Dendritic cell treated with granulocyte-macrophage colony-stimulating factor and Interleukin-4, amounts not matched to agents 40 ng/mL and 50 ng/mL, for 4 days (primary cell): ENCODE measurements at regions not wholly inside any gene's neighbourhood (a gene's known extent, or its start where the extent isn't known, plus 50 kb on each side); places are given as distances from the start of the nearest gene placed in this dataset.

Experiments used
- H3K27ac Mint-ChIP-seq: one replicate; pipeline ENCODE4 v1.8.0; 2022; ENCODE audit warnings: mild to moderate bottlenecking, mixed read lengths
- H3K27me3 Mint-ChIP-seq: one replicate; pipeline ENCODE4 v1.8.0; 2022; ENCODE audit warnings: mild to moderate bottlenecking, mixed read lengths
- H3K36me3 Mint-ChIP-seq: one replicate; pipeline ENCODE4 v1.8.0; 2022; ENCODE audit warnings: low read depth, mixed read lengths
- H3K4me1 Mint-ChIP-seq: one replicate; pipeline ENCODE4 v1.8.0; 2022; ENCODE audit warnings: low read depth, mixed read lengths
- H3K4me3 Mint-ChIP-seq: one replicate; pipeline ENCODE4 v1.8.0; 2022; ENCODE audit warnings: mild to moderate bottlenecking, moderate library complexity, mixed read lengths
- H3K9me3 Mint-ChIP-seq: one replicate; pipeline ENCODE4 v1.8.0; 2022; ENCODE audit warnings: mixed read lengths
- intact Hi-C: fragments of 100-400 bp; cut with micrococcal nuclease; formaldehyde crosslinking; loops from one replicate; pipeline ENCODE4 v1.15.0; 2022

DNA sequence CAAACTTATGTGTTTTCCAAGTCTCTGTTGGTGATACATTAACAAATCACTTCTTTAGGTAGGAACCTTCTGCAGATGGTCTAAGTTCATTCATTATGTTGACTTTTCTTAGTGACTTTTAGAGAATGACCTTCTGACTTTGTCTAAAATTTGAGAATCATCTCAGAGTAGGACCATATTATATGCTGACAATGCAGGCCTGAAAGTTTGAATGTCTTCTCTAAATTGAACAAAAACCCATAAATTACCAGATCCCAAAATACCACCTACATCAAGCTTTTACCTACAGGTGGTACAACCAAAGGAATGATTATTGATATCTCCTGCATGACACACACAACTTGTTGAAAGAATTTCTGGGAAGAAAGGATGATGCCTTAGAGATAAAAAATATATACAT is 191.5 kb downstream of the SOD2 start:
- no peak overlapping the region for H3K4me3 Mint-ChIP-seq
- H3K9me3 Mint-ChIP-seq: no peaks in the 10 kb centered on the region
- H3K36me3 Mint-ChIP-seq: no peaks in the 10 kb centered on the region
- intact Hi-C loops: no loop called here
- H3K27ac Mint-ChIP-seq: no peak overlapping the region
- H3K27me3 Mint-ChIP-seq: peaks cover 2% of the 10 kb centered on the region
- no peaks in the 10 kb centered on the region for H3K4me1 Mint-ChIP-seq

DNA sequence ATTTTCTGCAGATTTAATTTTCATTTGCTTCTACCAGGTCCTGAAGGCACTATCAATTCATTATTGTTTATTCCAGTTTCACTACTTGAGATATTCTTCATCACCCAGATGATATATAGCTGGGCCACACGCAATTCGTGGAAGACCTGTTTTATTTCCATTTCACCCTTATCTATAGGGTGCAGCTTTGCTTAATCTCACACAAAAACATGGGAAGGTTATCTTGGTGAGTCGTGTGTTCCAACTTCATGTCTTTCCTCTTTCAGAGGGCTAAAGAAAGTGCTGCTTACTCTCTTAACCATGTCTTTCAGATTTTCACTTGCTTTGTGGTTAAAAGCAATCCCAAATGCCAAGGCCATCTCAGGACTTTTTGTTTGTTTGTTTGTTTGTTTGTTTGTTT is 194.0 kb downstream of the SOD2 start:
- Mint-ChIP-seq H3K36me3 (no peaks in the 10 kb centered on the region), H3K4me1 (no peaks in the 10 kb centered on the region), H3K27ac (no peak overlapping the region), H3K27me3 (peaks cover 2% of the 10 kb centered on the region), H3K4me3 (no peak overlapping the region), H3K9me3 (no peaks in the 10 kb centered on the region)
- intact Hi-C loops: no loop called here

DNA sequence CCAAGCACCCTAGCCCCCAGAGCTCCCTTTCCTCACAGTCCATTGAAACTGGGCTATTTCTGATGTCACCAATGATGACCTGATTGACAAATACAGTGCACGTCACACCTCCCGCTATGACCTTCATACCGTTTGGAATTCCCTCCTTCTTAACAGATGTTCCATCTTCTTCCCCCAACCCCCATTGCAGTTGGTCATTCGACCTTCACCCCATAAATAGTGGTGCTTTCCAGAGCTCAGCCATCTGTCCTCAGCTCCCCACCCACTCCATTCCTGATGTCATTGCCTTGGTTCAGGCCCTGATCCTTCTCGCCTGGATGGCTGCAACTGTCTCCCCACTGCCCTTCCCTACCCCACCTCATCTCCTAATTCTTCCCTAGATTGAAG is 198.5 kb downstream of the SOD2 start:
- Mint-ChIP-seq H3K27me3 (peaks cover 2% of the 10 kb centered on the region), H3K36me3 (no peaks in the 10 kb centered on the region), H3K27ac (no peak overlapping the region), H3K9me3 (no peaks in the 10 kb centered on the region), H3K4me3 (no peak overlapping the region), H3K4me1 (no peaks in the 10 kb centered on the region)
- intact Hi-C loops: no loop called here

DNA sequence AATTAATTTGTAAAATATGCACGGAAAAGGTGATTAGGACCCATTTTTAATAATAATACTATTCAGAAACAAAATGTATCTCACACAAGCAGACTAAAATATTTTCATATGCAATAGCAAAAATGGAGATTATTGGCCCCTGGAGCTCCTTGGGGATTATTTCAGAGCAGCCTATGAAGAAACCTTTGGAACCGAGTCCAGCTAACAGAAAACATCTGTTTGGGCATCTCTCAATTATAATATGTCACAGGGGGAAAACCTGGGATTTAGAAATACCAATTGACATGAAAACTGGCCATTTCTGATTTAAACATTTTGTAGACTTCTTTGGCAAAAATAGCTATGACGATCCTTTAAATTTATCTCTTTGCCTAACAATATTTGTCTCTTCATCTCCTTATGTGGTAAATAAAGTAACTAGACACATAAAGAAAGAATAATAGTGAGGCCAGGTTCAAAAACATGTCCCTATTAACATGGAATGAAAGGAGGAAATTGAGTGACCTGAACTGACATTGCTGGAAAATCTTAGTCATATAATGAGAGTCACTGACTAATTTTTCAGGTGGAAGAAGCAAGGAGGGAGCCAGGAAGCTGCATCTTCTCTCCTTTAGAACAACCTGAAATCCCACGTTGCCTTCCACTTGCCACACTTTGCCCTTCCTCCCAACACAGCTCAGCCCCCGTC is 199.0 kb downstream of the SOD2 start:
- no peak overlapping the region for H3K27ac Mint-ChIP-seq
- H3K4me1 Mint-ChIP-seq: no peaks in the 10 kb centered on the region
- H3K4me3 Mint-ChIP-seq: no peak overlapping the region
- intact Hi-C loops: no loop called here
- no peaks in the 10 kb centered on the region for H3K36me3 Mint-ChIP-seq
- peaks cover 2% of the 10 kb centered on the region for H3K27me3 Mint-ChIP-seq
- H3K9me3 Mint-ChIP-seq: no peaks in the 10 kb centered on the region

DNA sequence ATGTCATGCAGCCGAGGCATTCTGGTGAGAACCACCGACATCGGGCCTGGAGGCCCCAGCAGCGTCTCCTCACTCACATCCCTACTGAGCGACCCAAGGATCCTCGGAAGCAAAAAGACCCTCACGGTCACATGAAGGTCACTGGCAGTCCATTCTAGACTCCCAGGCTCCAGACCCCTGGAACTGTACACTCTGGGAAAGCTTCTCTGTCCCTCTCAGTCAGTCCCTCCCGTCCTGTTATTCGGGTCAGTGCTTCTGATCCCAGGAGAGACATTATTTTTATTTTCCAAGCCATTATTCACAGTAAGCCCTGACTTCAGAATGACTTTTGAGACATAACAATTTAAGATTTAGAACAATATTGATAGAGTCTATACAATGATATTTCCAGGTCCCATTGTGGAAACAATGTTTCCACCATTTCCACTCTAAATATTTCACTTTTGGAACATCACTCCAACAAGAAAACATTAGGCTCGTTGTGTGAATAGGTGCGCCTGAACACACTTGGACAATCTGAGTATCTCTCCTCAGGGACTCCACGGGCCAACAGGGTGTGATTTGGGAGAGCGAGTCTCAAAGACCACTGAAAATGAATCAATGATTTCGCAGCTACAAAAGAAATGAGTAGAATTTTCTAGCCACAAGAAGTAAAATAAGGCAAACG is 199.7 kb downstream of the SOD2 start:
- H3K27me3 Mint-ChIP-seq: peaks cover 2% of the 10 kb centered on the region
- no peak overlapping the region for H3K4me3 Mint-ChIP-seq
- no peaks in the 10 kb centered on the region for H3K36me3 Mint-ChIP-seq
- H3K4me1 Mint-ChIP-seq: no peaks in the 10 kb centered on the region
- intact Hi-C loops: no loop called here
- H3K27ac Mint-ChIP-seq: no peak overlapping the region
- no peaks in the 10 kb centered on the region for H3K9me3 Mint-ChIP-seq

DNA sequence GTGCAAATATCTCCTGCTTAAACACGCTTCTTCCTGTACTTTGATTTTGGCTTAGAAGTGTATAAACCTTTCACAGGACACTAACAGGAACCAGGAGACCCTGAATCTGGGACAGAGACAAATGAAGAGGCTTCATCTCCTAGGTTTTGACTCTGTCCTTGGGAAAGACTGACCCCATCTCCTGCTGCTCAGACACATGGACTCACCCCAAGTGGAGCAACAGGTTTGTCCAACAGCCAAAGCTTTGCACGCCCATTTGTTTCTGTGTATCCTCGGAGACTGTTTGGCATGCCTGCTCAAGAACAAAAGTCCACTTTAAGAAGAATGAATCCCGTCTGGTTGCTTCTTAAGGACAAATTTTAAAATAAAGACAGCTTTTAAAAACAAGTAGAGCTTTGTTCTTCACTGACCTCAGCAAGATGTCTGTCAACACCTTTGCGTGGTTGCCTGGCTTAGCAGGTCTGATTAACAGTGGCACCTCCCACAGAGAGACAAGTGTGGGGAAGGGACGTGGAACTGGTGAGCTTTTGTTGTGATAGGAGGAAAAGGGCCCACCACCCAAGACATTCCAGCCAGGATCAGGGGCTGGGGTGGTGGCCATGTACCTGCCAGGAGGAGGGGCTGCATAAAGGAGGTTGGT is 202.6 kb downstream of the SOD2 start:
- intact Hi-C loops: no loop called here
- no peaks in the 10 kb centered on the region for H3K9me3 Mint-ChIP-seq
- no peaks in the 10 kb centered on the region for H3K27me3 Mint-ChIP-seq

DNA sequence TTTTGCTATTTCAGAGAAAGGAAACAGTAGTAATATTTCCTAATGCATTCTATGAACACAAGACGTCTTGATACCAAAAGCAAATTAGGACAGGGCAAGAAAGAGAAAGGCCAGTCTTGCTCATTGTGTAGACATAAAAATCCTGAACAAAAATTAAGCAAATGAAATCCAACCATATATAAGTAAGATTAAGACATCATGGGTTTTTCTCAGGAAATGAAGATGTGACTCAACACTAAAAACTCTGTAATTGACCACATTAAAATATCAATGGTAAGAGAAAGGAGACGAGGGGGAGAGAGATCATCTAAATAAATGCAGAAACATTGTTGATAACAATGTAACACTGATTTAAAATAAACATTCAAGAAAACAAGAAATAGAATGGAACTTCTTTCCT is 205.4 kb downstream of the SOD2 start:
- H3K27ac Mint-ChIP-seq: no peak overlapping the region
- H3K4me3 Mint-ChIP-seq: no peak overlapping the region
- intact Hi-C loops: no loop called here
- H3K9me3 Mint-ChIP-seq: no peaks in the 10 kb centered on the region
- H3K36me3 Mint-ChIP-seq: no peaks in the 10 kb centered on the region
- no peaks in the 10 kb centered on the region for H3K4me1 Mint-ChIP-seq
- peaks cover 1% of the 10 kb centered on the region for H3K27me3 Mint-ChIP-seq

More for the DNA sequence above, 202.6 kb downstream of the SOD2 start:
- Mint-ChIP-seq H3K4me1 (no peaks in the 10 kb centered on the region), H3K27ac (no peak overlapping the region), H3K36me3 (no peaks in the 10 kb centered on the region), H3K4me3 (no peak overlapping the region)

DNA sequence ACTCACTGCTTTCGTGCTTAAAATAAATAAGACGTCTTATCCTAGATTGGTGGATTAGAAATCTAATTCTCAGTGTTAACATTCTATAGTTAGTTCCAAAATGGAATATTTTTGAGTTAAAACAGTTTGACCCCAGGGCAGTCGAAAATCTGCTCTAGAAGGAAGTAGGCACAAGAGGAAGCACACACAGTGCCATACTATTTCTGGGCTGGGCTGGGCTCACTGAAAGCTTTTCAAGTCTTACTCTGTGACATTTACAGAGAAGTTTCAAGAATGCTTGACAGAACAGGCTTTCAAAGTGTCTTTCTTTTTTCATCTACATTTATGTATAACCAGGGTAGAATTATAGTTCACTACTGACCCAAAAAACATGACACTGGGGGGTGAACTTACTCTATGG is 209.8 kb downstream of the SOD2 start:
- H3K4me3 Mint-ChIP-seq: no peak overlapping the region
- peaks cover 6% of the 10 kb centered on the region for H3K27me3 Mint-ChIP-seq
- H3K36me3 Mint-ChIP-seq: no peaks in the 10 kb centered on the region
- intact Hi-C loops: no loop called here
- no peaks in the 10 kb centered on the region for H3K4me1 Mint-ChIP-seq
- H3K9me3 Mint-ChIP-seq: no peaks in the 10 kb centered on the region
- no peak overlapping the region for H3K27ac Mint-ChIP-seq

DNA sequence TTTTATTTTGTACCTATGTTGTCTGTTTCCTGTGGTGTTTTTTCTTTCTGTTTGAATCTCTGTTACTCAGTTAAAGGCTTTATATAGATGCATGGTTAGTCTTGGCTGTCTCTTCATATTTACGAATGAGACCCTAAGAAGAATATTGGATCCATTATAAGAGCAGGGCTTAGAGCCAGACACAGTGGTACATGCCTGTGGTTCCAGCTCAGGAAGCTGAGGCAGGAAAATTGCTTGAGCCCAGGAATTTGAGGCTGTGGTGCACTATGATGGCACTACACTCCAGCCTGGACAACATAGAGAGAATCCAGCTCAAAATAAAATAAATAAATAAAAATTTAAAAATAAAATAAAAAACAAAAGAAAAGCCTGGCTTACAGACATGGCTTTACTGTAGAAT is 211.1 kb downstream of the SOD2 start:
- H3K4me1 Mint-ChIP-seq: no peaks in the 10 kb centered on the region
- no peaks in the 10 kb centered on the region for H3K36me3 Mint-ChIP-seq
- no peak overlapping the region for H3K27ac Mint-ChIP-seq
- no peaks in the 10 kb centered on the region for H3K9me3 Mint-ChIP-seq
- intact Hi-C loops: no loop called here
- no peak overlapping the region for H3K4me3 Mint-ChIP-seq
- H3K27me3 Mint-ChIP-seq: peaks cover 6% of the 10 kb centered on the region

DNA sequence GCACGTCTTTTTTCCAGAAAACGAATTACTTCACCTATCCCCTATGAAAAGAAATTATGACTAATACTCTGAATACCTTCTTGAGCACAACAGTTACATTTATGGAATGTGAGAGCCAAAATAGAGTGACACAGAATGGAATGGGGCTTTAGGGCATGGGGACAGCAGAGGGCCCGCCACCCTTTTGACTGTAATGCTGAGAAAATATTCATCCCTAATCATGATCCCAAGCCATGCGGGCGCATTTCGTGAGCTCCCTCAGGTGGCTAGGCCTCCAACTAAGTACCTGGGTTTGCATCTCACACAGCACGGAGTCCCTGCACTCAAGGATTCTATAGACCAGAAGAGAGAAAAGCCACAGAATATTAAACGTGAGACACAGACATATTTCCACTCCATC is 212.6 kb downstream of the SOD2 start:
- no peaks in the 10 kb centered on the region for H3K36me3 Mint-ChIP-seq
- H3K4me1 Mint-ChIP-seq: no peaks in the 10 kb centered on the region
- intact Hi-C loops: no loop called here
- H3K27ac Mint-ChIP-seq: no peak overlapping the region
- H3K27me3 Mint-ChIP-seq: peaks cover 6% of the 10 kb centered on the region
- H3K9me3 Mint-ChIP-seq: no peaks in the 10 kb centered on the region
- H3K4me3 Mint-ChIP-seq: no peak overlapping the region

DNA sequence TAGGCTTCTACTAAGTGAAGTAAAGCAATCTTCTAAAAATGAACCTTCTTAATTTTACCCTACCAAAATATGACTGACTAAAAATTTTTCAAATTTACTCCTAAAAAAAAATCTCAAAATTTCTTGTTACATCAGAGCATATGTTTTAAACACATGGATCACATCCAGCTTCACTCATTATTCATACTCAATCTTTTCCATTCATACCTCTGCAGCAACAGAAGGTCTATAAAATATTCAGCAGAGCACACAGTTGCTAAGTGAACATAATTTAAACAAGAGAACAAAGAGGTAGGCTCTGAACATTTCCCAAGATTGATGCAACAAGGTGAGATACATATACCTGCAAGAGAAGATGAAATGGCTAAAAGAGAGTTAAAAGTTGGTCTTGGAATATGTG is 213.9 kb downstream of the SOD2 start:
- Mint-ChIP-seq H3K4me3 (no peak overlapping the region), H3K27ac (no peak overlapping the region), H3K4me1 (no peaks in the 10 kb centered on the region), H3K36me3 (no peaks in the 10 kb centered on the region), H3K27me3 (peaks cover 6% of the 10 kb centered on the region), H3K9me3 (no peaks in the 10 kb centered on the region)
- intact Hi-C loops: no loop called here

DNA sequence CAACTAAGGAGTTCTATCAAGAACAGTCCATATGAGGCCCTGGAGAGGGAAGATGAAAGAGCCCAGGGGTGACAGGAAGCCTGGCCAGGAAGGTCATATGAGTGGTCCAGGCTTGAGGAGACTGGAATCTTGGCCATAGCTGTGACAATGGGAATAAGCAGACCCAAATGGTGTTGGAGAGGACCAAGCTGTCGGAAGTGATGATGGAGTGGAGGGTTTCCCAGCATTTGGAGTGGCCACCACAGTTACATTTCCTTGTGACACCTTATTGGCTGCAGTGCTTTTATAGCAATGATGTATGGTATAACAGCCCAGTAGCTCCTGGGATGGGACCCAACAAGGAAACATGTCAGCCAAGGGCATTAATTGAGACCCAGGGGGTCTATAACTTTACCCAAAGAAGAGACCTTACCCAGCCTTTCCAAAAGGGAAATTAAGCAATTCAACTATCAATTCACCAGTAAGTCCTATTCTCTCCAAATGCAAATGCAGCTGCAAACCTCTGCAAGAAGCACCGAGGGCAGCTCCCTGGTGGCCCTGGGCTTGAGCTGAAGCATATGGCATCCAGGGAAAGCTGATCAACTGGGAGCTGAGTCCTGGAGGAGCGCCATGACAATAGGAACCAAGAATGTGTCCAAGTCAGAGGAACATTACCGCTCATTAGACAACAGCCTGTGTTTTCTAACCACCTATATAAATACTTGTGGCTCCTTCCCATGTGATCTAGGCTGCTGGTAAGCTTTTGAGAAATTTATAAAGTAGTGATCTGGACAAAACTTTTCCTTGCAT is 219.4 kb downstream of the SOD2 start:
- Mint-ChIP-seq H3K36me3 (no peaks in the 10 kb centered on the region), H3K9me3 (peaks cover 14% of the 10 kb centered on the region), H3K27ac (no peak overlapping the region), H3K27me3 (no peaks in the 10 kb centered on the region), H3K4me3 (no peak overlapping the region), H3K4me1 (no peaks in the 10 kb centered on the region)
- intact Hi-C loops: no loop called here

DNA sequence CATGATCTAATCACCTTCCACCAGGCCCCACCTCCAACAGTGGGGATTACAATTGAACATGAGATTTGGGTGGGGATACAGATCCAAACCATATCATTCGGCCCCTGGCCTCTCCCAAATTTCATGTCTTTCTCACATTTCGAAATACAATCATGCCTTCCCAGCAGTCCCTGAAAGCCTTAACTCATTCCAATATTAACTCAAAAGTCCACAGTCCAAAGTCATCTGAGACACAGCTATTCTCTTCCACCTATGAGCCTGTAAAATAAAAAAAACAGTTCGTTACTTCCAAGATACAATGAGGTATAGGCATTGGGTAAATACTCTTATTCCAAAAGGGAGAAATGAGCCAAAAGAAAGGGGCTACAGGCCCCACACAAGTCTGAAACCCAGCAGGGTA is 222.6 kb downstream of the SOD2 start:
- H3K27me3 Mint-ChIP-seq: no peaks in the 10 kb centered on the region
- H3K9me3 Mint-ChIP-seq: peaks cover 14% of the 10 kb centered on the region
- no peaks in the 10 kb centered on the region for H3K36me3 Mint-ChIP-seq
- no peak overlapping the region for H3K27ac Mint-ChIP-seq
- no peak overlapping the region for H3K4me3 Mint-ChIP-seq
- intact Hi-C loops: no loop called here
- H3K4me1 Mint-ChIP-seq: peaks cover 6% of the 10 kb centered on the region

DNA sequence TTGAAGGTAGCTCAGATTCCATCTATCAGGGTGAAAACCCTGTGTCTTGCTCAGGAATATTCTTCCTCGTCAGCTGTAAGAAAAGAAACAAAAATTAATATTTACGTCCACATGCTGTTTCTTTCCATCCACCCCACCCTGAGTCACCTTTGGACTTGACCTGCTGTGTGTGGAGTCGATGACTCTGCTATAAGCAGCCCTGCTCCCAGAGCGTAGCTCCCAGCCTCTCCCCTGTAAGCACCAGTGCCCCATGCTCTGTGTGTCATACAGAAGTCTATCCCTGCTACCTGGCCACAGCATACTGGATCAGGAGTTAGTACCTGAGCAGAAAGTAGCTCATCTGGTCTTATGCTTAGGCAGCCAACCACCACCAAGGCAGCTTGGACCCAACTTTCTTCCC is 223.6 kb downstream of the SOD2 start:
- Mint-ChIP-seq H3K27me3 (no peaks in the 10 kb centered on the region), H3K27ac (no peak overlapping the region), H3K4me1 (peaks cover 6% of the 10 kb centered on the region), H3K36me3 (no peaks in the 10 kb centered on the region), H3K4me3 (no peak overlapping the region), H3K9me3 (peaks cover 14% of the 10 kb centered on the region)
- intact Hi-C loops: no loop called here
